Prostate gland (tissue), 2 donors: ENCODE measurements at regions not wholly inside any gene's neighbourhood (a gene's known extent, or its start where the extent isn't known, plus 50 kb on each side); places are given as distances from the start of the nearest gene placed in this dataset.

Experiments
- DNase-seq: peaks from one replicate; pipeline ENCODE4 v3.0.0-alpha.2; 2019; ENCODE audit warnings: low spot score
- H3K27ac ChIP-seq, 2 donors: fragments of 200-600 bp; sonication (generic); 2 replicates each; pipeline ENCODE4 v1.5.1; 2017 to 2019
- H3K27me3 ChIP-seq: fragments of 200-600 bp; sonication (generic); replicated peaks from 2 replicates; pipeline ENCODE4 v1.5.1; 2019; ENCODE audit not compliant: insufficient read depth
- H3K36me3 ChIP-seq, 2 donors: fragments of 200-600 bp; sonication (generic); 1 replicate in 1 of 2; 2 replicates in 1 of 2; pipeline versions ENCODE4 v1.5.1 to v1.8.1; 2017 to 2019
- H3K4me1 ChIP-seq: fragments of 200-600 bp; sonication (generic); replicated peaks from 2 replicates; pipeline ENCODE4 v1.5.1; 2019
- H3K4me3 ChIP-seq, 2 donors: fragments of 200-600 bp; sonication (generic); 2 replicates each; pipeline ENCODE4 v1.5.1; 2017 to 2019
- H3K9me3 ChIP-seq: fragments of 200-600 bp; sonication (generic); 2 replicates; pipeline ENCODE4 v1.5.1; 2017
- POLR2A ChIP-seq: fragments of 450-650 bp; IDR thresholded peaks from one replicate; pipeline ENCODE4 v1.6.1; 2016; ENCODE audit warnings: antibody characterized with exemption, mild to moderate bottlenecking
- POLR2AphosphoS5 ChIP-seq: sonication (generic); formaldehyde crosslinking; IDR thresholded peaks from one replicate; pipeline ENCODE4 v1.6.1; 2017; ENCODE audit warnings: antibody characterized with exemption
- WGBS: methylation state at CpG from one replicate; pipeline ENCODE4 v1.1.5; 2018; 5-methylcytosine and 5-hydroxymethylcytosine counted together
- intact Hi-C: fragments of 100-400 bp; cut with DNase I; formaldehyde crosslinking; loops from one replicate; pipeline ENCODE4 v1.14.2; 2022
- TF ChIP-seq, protein P1 (sequence below), 4 experiments: fragments of 200-600 bp in 2 of 4; fragments of 450-650 bp in 2 of 4; sonication (generic) in 2 of 4; IDR thresholded peaks; 1 replicate in 3 of 4; 2 replicates in 1 of 4; pipeline ENCODE4 v1.5.1; 2016 to 2019; ENCODE audit warnings: antibody characterized with exemption in 4 of 4, mild to moderate bottlenecking in 2 of 4, moderate library complexity in 2 of 4

DNA sequence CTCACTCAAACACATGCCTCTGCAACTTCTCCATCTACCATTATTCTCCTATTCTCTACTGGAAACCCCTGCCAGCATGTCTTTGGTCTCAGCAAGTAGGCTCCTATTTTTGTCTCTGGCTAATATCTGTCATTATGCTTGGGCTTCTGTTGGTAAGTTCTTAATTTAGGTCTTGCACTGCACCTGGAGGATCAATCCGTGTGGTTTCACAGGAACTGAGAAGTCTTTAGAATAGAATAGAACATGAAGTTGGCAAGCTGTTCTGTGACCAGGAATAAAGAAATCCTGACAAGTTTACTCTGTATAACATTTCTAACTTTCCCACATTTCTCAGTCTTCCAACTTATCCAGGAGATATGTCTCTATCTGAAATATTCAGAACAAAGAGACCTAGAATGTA lies 219.5 kb upstream of the GYPC start:
- Histone ChIP-seq H3K9me3 (no peaks in the 10 kb centered on the region), H3K4me1 (no peaks in the 10 kb centered on the region), H3K4me3 (no peak overlapping the region), H3K27ac (no peak overlapping the region), H3K36me3 (no peaks in the 10 kb centered on the region), H3K27me3 (no peaks in the 10 kb centered on the region)
- DNase-seq, result no peak
- intact Hi-C loops, result no loop called here
- 65% methylated on average over 1 of the region's 1 CpG for WGBS
- TF ChIP-seq POLR2A (no peak), POLR2AphosphoS5 (no peak)
- TF ChIP-seq, protein P1, sequence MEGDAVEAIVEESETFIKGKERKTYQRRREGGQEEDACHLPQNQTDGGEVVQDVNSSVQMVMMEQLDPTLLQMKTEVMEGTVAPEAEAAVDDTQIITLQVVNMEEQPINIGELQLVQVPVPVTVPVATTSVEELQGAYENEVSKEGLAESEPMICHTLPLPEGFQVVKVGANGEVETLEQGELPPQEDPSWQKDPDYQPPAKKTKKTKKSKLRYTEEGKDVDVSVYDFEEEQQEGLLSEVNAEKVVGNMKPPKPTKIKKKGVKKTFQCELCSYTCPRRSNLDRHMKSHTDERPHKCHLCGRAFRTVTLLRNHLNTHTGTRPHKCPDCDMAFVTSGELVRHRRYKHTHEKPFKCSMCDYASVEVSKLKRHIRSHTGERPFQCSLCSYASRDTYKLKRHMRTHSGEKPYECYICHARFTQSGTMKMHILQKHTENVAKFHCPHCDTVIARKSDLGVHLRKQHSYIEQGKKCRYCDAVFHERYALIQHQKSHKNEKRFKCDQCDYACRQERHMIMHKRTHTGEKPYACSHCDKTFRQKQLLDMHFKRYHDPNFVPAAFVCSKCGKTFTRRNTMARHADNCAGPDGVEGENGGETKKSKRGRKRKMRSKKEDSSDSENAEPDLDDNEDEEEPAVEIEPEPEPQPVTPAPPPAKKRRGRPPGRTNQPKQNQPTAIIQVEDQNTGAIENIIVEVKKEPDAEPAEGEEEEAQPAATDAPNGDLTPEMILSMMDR (IDR thresholded peaks at IDR 0.05), result no peak

DNA sequence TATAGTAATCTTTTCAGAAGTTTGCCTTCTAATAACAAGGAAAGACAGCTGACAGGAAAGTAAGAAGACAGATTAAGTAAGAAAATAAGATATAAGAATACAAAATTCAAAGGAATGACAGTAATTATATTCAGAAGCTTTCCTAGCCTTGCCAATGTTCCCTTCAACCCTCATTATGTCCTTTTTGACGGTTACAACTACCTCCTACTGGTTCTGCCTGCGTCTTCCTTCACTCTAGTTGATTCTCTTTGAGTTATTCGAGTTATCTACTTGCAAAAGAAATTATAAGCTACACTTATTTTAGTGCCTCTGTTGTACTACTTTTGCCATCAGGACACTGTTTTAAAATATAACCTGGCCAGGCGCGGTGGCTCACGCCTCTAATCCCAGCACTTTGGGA lies 218.9 kb upstream of the GYPC start:
- no peak overlapping the region for H3K4me3 ChIP-seq

DNA sequence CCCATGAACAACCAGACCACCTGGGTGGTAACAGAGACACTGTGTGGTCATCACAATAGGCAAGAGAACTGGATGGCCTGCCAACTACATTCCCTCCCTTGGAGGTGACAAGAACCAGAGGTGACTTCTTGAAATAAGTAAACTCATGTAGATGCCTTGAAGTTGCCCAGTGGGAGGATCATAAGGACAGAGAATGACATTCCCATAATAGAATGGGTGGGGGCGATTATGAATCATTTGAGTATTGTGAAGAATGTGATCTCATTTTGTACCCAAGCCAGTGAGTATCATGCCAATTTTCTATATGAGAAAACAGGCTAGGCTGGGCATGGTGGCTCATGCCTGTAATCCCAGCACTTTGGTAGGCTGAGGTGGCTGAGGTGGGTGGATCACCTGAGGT lies 211.4 kb upstream of the GYPC start:
- intact Hi-C loops, result no loop called here
- H3K27ac ChIP-seq, result no peak overlapping the region
- WGBS, result 57% methylated on average over 1 of the region's 1 CpG
- TF ChIP-seq, protein P1 (IDR thresholded peaks at IDR 0.05), result no peak
- TF ChIP-seq POLR2AphosphoS5 (no peak), POLR2A (no peak)
- H3K36me3 ChIP-seq, result no peaks in the 10 kb centered on the region
- H3K4me3 ChIP-seq, result no peak overlapping the region
- DNase-seq, result no peak
- H3K4me1 ChIP-seq, result no peaks in the 10 kb centered on the region
- no peaks in the 10 kb centered on the region for H3K9me3 ChIP-seq
- H3K27me3 ChIP-seq, result no peaks in the 10 kb centered on the region

More for the DNA sequence above, 218.9 kb upstream of the GYPC start:
- H3K27me3 ChIP-seq, result no peaks in the 10 kb centered on the region
- H3K9me3 ChIP-seq, result no peaks in the 10 kb centered on the region
- H3K36me3 ChIP-seq, result no peaks in the 10 kb centered on the region
- intact Hi-C loops, result no loop called here
- TF ChIP-seq POLR2A, result no peak
- TF ChIP-seq POLR2AphosphoS5, result no peak
- TF ChIP-seq, protein P1 (IDR thresholded peaks at IDR 0.05), result no peak
- WGBS, result 95% methylated on average over 6 of the region's 6 CpGs
- no peak for DNase-seq
- H3K27ac ChIP-seq, result no peak overlapping the region
- H3K4me1 ChIP-seq, result no peaks in the 10 kb centered on the region

DNA sequence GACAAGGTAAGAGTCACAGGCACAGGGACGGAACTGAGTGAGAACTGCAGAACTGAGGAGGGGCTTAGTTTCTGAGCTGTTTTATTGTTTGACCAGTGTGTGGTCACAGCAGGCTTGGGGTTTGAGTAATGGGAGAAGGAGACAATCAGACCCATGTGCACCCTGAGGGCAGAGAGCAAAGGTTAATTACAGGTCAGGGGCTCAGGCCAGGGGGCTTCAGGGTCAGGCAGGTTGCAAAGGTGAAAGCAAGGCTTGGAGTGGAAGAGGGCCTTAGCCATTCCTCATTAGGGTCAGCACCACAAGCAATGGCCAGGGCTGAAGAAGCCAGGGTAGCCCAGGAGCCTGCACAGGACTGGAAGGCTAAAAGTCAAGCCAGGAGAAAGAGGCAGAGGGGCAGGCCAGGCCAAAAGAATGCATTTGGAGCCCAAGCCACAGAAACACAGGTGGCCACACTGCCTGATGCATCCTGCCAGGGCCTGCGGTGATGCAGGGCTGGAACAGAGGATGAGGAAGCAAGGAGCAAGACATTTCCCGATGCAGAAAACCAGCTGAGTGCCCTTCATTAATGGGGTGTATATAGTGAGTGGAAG lies 209.8 kb upstream of the GYPC start:
- intact Hi-C loops, result no loop called here
- TF ChIP-seq, protein P1 (IDR thresholded peaks at IDR 0.05), result no peak
- no peak for TF ChIP-seq POLR2AphosphoS5
- TF ChIP-seq POLR2A, result no peak

DNA sequence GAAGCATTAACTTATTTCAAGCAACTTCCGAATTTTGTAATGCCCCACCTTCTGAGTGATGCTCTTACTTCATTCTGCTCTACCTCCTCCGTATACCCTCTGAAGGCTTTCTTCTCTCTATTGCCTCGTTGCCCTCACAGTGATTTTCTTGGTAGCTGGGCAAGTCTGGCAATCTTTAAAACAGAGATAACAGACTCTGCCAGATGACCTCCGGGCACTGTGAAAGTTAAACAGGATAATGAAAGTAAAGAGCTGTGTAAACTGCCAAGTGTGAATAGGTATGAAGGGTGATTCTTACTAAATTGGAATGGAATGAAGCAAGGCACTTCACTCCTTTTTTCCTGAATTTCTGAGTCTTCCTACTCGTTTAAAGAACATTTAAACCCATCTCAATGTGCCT lies 207.3 kb upstream of the GYPC start:
- H3K4me3 ChIP-seq, result no peak overlapping the region
- TF ChIP-seq POLR2A, result no peak
- TF ChIP-seq POLR2AphosphoS5, result no peak
- TF ChIP-seq, protein P1 (IDR thresholded peaks at IDR 0.05), result no peak
- WGBS, result 28% methylated on average over 5 of the region's 5 CpGs
- intact Hi-C loops, result no loop called here
- no peak overlapping the region for H3K27ac ChIP-seq
- DNase-seq, result no peak
- H3K4me1 ChIP-seq, result no peaks in the 10 kb centered on the region
- H3K36me3 ChIP-seq, result no peaks in the 10 kb centered on the region
- no peaks in the 10 kb centered on the region for H3K9me3 ChIP-seq
- no peaks in the 10 kb centered on the region for H3K27me3 ChIP-seq

More for the DNA sequence above, 209.8 kb upstream of the GYPC start:
- Histone ChIP-seq H3K9me3 (no peaks in the 10 kb centered on the region), H3K27ac (no peak overlapping the region), H3K4me1 (no peaks in the 10 kb centered on the region), H3K4me3 (no peak overlapping the region), H3K36me3 (no peaks in the 10 kb centered on the region), H3K27me3 (no peaks in the 10 kb centered on the region)
- WGBS, result 92% methylated on average over 3 of the region's 3 CpGs
- DNase-seq, result no peak
